Neuronal stem cell (in vitro differentiated cells): ENCODE measurements at regions not wholly inside any gene's neighbourhood (a gene's known extent, or its start where the extent isn't known, plus 50 kb on each side); places are given as distances from the start of the nearest gene placed in this dataset.

Experiments
- DNase-seq: peaks from one replicate; pipeline ENCODE4 v3.0.0-alpha.2; 2013; ENCODE audit warnings: low spot score
- H2AFZ ChIP-seq: one replicate; pipeline ENCODE4 v1.6.1; 2013; ENCODE audit warnings: mild to moderate bottlenecking, low read length, inconsistent platforms
- H2AK5ac ChIP-seq: 2 replicates; pipeline ENCODE4 v1.6.1; 2013; ENCODE audit warnings: low read depth, mild to moderate bottlenecking, inconsistent platforms, low read length, moderate library complexity, mixed read lengths
- H2BK120ac ChIP-seq: 2 replicates; pipeline ENCODE4 v1.6.1; 2013; ENCODE audit warnings: low read depth, mild to moderate bottlenecking, inconsistent platforms, low read length, moderate library complexity, mixed read lengths
- H2BK12ac ChIP-seq: one replicate; pipeline ENCODE4 v1.6.1; 2013; ENCODE audit warnings: low read length, inconsistent platforms
- H2BK15ac ChIP-seq: 2 replicates; pipeline ENCODE4 v1.6.1; 2013; ENCODE audit warnings: mild to moderate bottlenecking, low read length, inconsistent platforms, mixed read lengths
- H2BK5ac ChIP-seq: one replicate; pipeline ENCODE4 v1.6.1; 2013; ENCODE audit warnings: inconsistent platforms, mild to moderate bottlenecking, low read length, moderate library complexity
- H3K14ac ChIP-seq: one replicate; pipeline ENCODE4 v1.6.1; 2013; ENCODE audit warnings: low read length, inconsistent platforms
- H3K18ac ChIP-seq: 2 replicates; pipeline ENCODE4 v1.6.1; 2013; ENCODE audit warnings: low read length, inconsistent platforms
- H3K23ac ChIP-seq: 2 replicates; pipeline ENCODE4 v1.6.1; 2013; ENCODE audit warnings: low read depth, mild to moderate bottlenecking, mixed read lengths, low read length, inconsistent platforms; ENCODE audit not compliant: poor library complexity
- H3K27ac ChIP-seq: replicated peaks from 3 replicates; pipeline ENCODE4 v1.5.1; 2013; ENCODE audit warnings: low read length, inconsistent platforms
- H3K27me3 ChIP-seq, 3 experiments: 2 replicates each; pipeline ENCODE4 v1.6.1; 2013; ENCODE audit warnings: low read length in 3 of 3, mild to moderate bottlenecking in 2 of 3, inconsistent platforms in 1 of 3, low read depth in 1 of 3, mixed read lengths in 1 of 3, moderate library complexity in 1 of 3; ENCODE audit not compliant: control insufficient read depth in 3 of 3, insufficient read depth in 3 of 3
- H3K36me3 ChIP-seq, 2 donors: replicated peaks in 1 of 2; 2 replicates each; pipeline ENCODE4 v1.6.1; 2013; ENCODE audit warnings: low read length in 2 of 2; ENCODE audit not compliant: control insufficient read depth in 2 of 2, insufficient read depth in 2 of 2
- H3K4ac ChIP-seq: 2 replicates; pipeline ENCODE4 v1.6.1; 2013; ENCODE audit warnings: inconsistent platforms, mild to moderate bottlenecking, low read length, moderate library complexity
- H3K4me1 ChIP-seq, 2 donors: 1 replicate in 1 of 2; 2 replicates in 1 of 2; pipeline ENCODE4 v1.6.1; 2013; ENCODE audit warnings: low read length in 2 of 2, low read depth in 1 of 2; ENCODE audit not compliant: control insufficient read depth in 2 of 2, insufficient read depth in 1 of 2
- H3K4me2 ChIP-seq: one replicate; pipeline ENCODE4 v1.6.1; 2013; ENCODE audit warnings: mild to moderate bottlenecking, low read length, inconsistent platforms; ENCODE audit not compliant: insufficient read depth, poor library complexity, severe bottlenecking
- H3K4me3 ChIP-seq, 2 donors: 2 replicates each; pipeline ENCODE4 v1.5.1; 2013; ENCODE audit warnings: low read length in 2 of 2, mild to moderate bottlenecking in 2 of 2, inconsistent platforms in 1 of 2, moderate library complexity in 1 of 2
- H3K79me1 ChIP-seq: one replicate; pipeline ENCODE4 v1.6.1; 2013; ENCODE audit warnings: low read depth, mild to moderate bottlenecking, inconsistent platforms, low read length, moderate library complexity
- H3K9ac ChIP-seq: one replicate; pipeline ENCODE4 v1.6.1; 2013; ENCODE audit warnings: mild to moderate bottlenecking, low read depth, low read length, inconsistent platforms; ENCODE audit not compliant: poor library complexity
- H3K9me3 ChIP-seq, 2 donors: replicated peaks in 1 of 2; 2 replicates each; pipeline versions ENCODE3 to v1.6.1; 2013; ENCODE audit warnings: low read length in 2 of 2, mild to moderate bottlenecking in 2 of 2, inconsistent platforms in 1 of 2, low read depth in 1 of 2, mixed read lengths in 1 of 2, moderate library complexity in 1 of 2; ENCODE audit not compliant: control insufficient read depth in 2 of 2, insufficient read depth in 1 of 2
- H4K8ac ChIP-seq: one replicate; pipeline ENCODE4 v1.6.1; 2013; ENCODE audit warnings: low read depth, mild to moderate bottlenecking, inconsistent platforms, low read length, moderate library complexity
- H4K91ac ChIP-seq: one replicate; pipeline ENCODE4 v1.6.1; 2013; ENCODE audit warnings: low read length, low read depth, mild to moderate bottlenecking, inconsistent platforms; ENCODE audit not compliant: poor library complexity
- WGBS, 2 donors: extraction: QIAGEN DNeasy Blood & Tissue Kit; methylation state at CpG; one replicate each; pipeline ENCODE4 v1.1.7; 2013; ENCODE audit warnings: missing lambda C conversion rate in 2 of 2, mixed read lengths in 1 of 2; ENCODE audit not compliant: insufficient read length in 2 of 2, insufficient replicate concordance in 1 of 2; ENCODE audit errors: extremely low coverage in 2 of 2; 5-methylcytosine and 5-hydroxymethylcytosine counted together

- no peak overlapping the region for H2BK15ac ChIP-seq
- H2AK5ac ChIP-seq, result no peak overlapping the region
- no peak overlapping the region for H2AFZ ChIP-seq
- H2BK5ac ChIP-seq, result no peak overlapping the region
- no peak overlapping the region for H3K4me3 ChIP-seq
- no peak overlapping the region for H4K91ac ChIP-seq
- H4K8ac ChIP-seq, result no peak overlapping the region
- no peak overlapping the region for H3K4me2 ChIP-seq
- H2BK12ac ChIP-seq, result no peak overlapping the region
- H3K9me3 ChIP-seq, result no peaks in the 10 kb centered on the region
- no CpG with 5 or more reads among the region's 4 CpGs for WGBS, 2 donors
- H3K4me1 ChIP-seq, result peaks cover 7 to 14% of the 10 kb centered on the region in 2 donors
- no peak for DNase-seq
- no peak overlapping the region for H3K4ac ChIP-seq
- H3K9ac ChIP-seq, result no peak overlapping the region
- H3K27me3 ChIP-seq, result no peaks in the 10 kb centered on the region
- no peaks in the 10 kb centered on the region for H3K79me1 ChIP-seq
- H3K27ac ChIP-seq, result no peak overlapping the region
- no peak overlapping the region for H2BK120ac ChIP-seq
- no peak overlapping the region for H3K18ac ChIP-seq
- no peaks in the 10 kb centered on the region for H3K36me3 ChIP-seq
- H3K14ac ChIP-seq, result no peak overlapping the region
- H3K23ac ChIP-seq, result no peak overlapping the region
These were observed 216.6 kb upstream of the PWP1 start for GRCh38 chr12:107469011-107469410.

- Histone ChIP-seq H2AK5ac (no peak overlapping the region), H3K9ac (no peak overlapping the region), H3K14ac (no peak overlapping the region), H3K27me3 (no peaks in the 10 kb centered on the region), H2BK12ac (no peak overlapping the region), H2AFZ (no peak overlapping the region), H2BK15ac (no peak overlapping the region), H4K91ac (no peak overlapping the region), H3K79me1 (no peaks in the 10 kb centered on the region), H3K18ac (no peak overlapping the region), H2BK5ac (no peak overlapping the region), H3K4me2 (no peak overlapping the region), H2BK120ac (no peak overlapping the region), H3K23ac (no peak overlapping the region), H3K4me1 (peaks cover 7 to 14% of the 10 kb centered on the region in 2 donors), H3K4me3 (no peak overlapping the region), H3K36me3 (no peaks in the 10 kb centered on the region), H4K8ac (no peak overlapping the region), H3K27ac (no peak overlapping the region), H3K4ac (no peak overlapping the region), H3K9me3 (no peaks in the 10 kb centered on the region)
- no CpG with 5 or more reads among the region's 8 CpGs for WGBS, 2 donors
- DNase-seq, result no peak
These were observed 215.0 kb upstream of the PWP1 start for GRCh38 chr12:107470645-107471044.

- peaks cover 7 to 8% of the 10 kb centered on the region in 2 donors for H3K4me1 ChIP-seq
- no peak overlapping the region for H2AFZ ChIP-seq
- no peak overlapping the region for H3K4ac ChIP-seq
- H4K8ac ChIP-seq, result no peak overlapping the region
- no peaks in the 10 kb centered on the region for H3K27me3 ChIP-seq
- H3K14ac ChIP-seq, result no peak overlapping the region
- DNase-seq, result no peak
- H3K9ac ChIP-seq, result no peak overlapping the region
- no peak overlapping the region for H2BK15ac ChIP-seq
- no peaks in the 10 kb centered on the region for H3K9me3 ChIP-seq
- H3K18ac ChIP-seq, result no peak overlapping the region
- no peak overlapping the region for H3K4me2 ChIP-seq
- no peaks in the 10 kb centered on the region for H3K36me3 ChIP-seq
- no peak overlapping the region for H2BK5ac ChIP-seq
- H2AK5ac ChIP-seq, result no peak overlapping the region
- H3K79me1 ChIP-seq, result no peaks in the 10 kb centered on the region
- H2BK120ac ChIP-seq, result no peak overlapping the region
- no peak overlapping the region for H2BK12ac ChIP-seq
- H3K23ac ChIP-seq, result no peak overlapping the region
- no CpG with 5 or more reads among the region's 6 CpGs for WGBS, 2 donors
- H3K27ac ChIP-seq, result no peak overlapping the region
- no peak overlapping the region for H4K91ac ChIP-seq
- H3K4me3 ChIP-seq, result no peak overlapping the region
These were observed 213.3 kb upstream of the PWP1 start for GRCh38 chr12:107472308-107472707.

DNA sequence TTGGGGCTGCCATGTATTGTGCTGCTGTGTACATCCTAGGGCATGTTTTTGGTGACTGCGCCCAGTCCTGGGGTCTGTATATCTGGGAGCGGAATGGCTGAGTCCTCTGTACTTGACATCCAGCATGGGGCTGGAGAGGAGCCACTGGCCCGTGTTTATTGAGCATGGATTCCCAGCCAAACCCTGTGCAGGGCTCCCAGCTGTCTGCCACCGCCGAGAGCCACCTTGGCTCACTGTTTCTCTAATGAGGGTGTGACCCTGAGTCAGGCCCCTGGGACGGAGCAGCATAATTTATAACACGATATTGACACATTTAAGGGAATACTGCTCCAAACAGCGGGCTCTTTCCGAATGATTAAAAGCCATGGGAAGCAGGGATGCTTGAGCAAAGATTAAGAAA is 211.5 kb upstream of the PWP1 start:
- Histone ChIP-seq H2BK15ac (no peak overlapping the region), H3K4me3 (no peak overlapping the region), H4K8ac (no peak overlapping the region), H3K9ac (no peak overlapping the region), H3K14ac (no peak overlapping the region), H2BK12ac (no peak overlapping the region), H3K18ac (no peak overlapping the region), H3K79me1 (no peaks in the 10 kb centered on the region), H2BK120ac (no peak overlapping the region), H2BK5ac (no peak overlapping the region), H3K27me3 (no peaks in the 10 kb centered on the region), H4K91ac (no peak overlapping the region), H3K27ac (no peak overlapping the region), H3K36me3 (no peaks in the 10 kb centered on the region), H3K4me2 (no peak overlapping the region), H2AFZ (no peak overlapping the region), H3K9me3 (no peaks in the 10 kb centered on the region), H3K4me1 (peaks cover 0 to 2% of the 10 kb centered on the region in 2 donors), H3K23ac (no peak overlapping the region), H2AK5ac (no peak overlapping the region), H3K4ac (no peak overlapping the region)
- no CpG with 5 or more reads among the region's 9 CpGs for WGBS, 2 donors
- no peak for DNase-seq
